Smooth muscle cell (in vitro differentiated cells): ENCODE measurements at regions not wholly inside any gene's neighbourhood (a gene's known extent, or its start where the extent isn't known, plus 50 kb on each side); places are given as distances from the start of the nearest gene placed in this dataset.

Experiments used
- DNase-seq: peaks from one replicate; lab custom pipeline; 2025; ENCODE audit not compliant: unreplicated experiment; lab: John Stamatoyannopoulos, UW
- H2AFZ ChIP-seq: fragments of 200-600 bp; sonication (generic); 2 replicates; pipeline ENCODE4 v1.6.0; 2016; ENCODE audit warnings: antibody characterized with exemption, low read depth, mild to moderate bottlenecking
- H3F3A ChIP-seq: fragments of 200-600 bp; sonication (generic); 2 replicates; pipeline ENCODE4 v1.6.0; 2017; ENCODE audit warnings: antibody characterized with exemption, low read depth
- H3K27ac ChIP-seq: fragments of 200-600 bp; sonication (generic); 2 replicates; pipeline ENCODE4 v1.5.1; 2016; ENCODE audit warnings: low read depth, mild to moderate bottlenecking
- H3K27me3 ChIP-seq: fragments of 200-600 bp; sonication (generic); 2 replicates; pipeline ENCODE4 v1.6.1; 2016; ENCODE audit warnings: low read depth, mild to moderate bottlenecking
- H3K36me3 ChIP-seq: fragments of 200-600 bp; sonication (generic); 2 replicates; pipeline ENCODE4 v1.5.1; 2016; ENCODE audit warnings: low read depth
- H3K4me1 ChIP-seq: fragments of 200-600 bp; sonication (generic); 2 replicates; pipeline ENCODE4 v1.5.1; 2016; ENCODE audit warnings: low read depth
- H3K4me2 ChIP-seq: fragments of 200-600 bp; sonication (generic); 2 replicates; pipeline ENCODE4 v1.6.0; 2016; ENCODE audit warnings: mild to moderate bottlenecking
- H3K4me3 ChIP-seq: fragments of 200-600 bp; sonication (generic); 2 replicates; pipeline ENCODE4 v1.5.1; 2016; ENCODE audit warnings: mild to moderate bottlenecking
- H3K79me2 ChIP-seq: fragments of 200-600 bp; sonication (generic); 2 replicates; pipeline ENCODE4 v1.6.0; 2016; ENCODE audit warnings: low read depth, mild to moderate bottlenecking
- H3K9ac ChIP-seq: fragments of 200-600 bp; sonication (generic); 2 replicates; pipeline ENCODE4 v1.6.0; 2016; ENCODE audit warnings: low read depth
- H3K9me3 ChIP-seq: fragments of 200-600 bp; sonication (generic); replicated peaks from 2 replicates; pipeline ENCODE4 v1.5.1; 2016; ENCODE audit warnings: low read depth
- H4K20me1 ChIP-seq: fragments of 200-600 bp; sonication (generic); 2 replicates; pipeline ENCODE4 v1.6.0; 2016; ENCODE audit warnings: low read depth
- CTCF ChIP-seq: fragments of 200-600 bp; sonication (generic); IDR thresholded peaks from 2 replicates; pipeline ENCODE4 v1.5.1; 2017; ENCODE audit warnings: borderline replicate concordance, mild to moderate bottlenecking, antibody characterized with exemption; ENCODE audit not compliant: insufficient read depth, poor library complexity, severe bottlenecking
- WGBS: methylation state at CpG from one replicate; pipeline ENCODE4 v1.1.7; 2016; ENCODE audit warnings: low lambda C conversion rate; 5-methylcytosine and 5-hydroxymethylcytosine counted together

GRCh38 chr18:43875511-43875910 is 598.2 kb upstream of the SYT4 start:
- H3K9ac ChIP-seq: no peak overlapping the region
- no peaks in the 10 kb centered on the region for H3K36me3 ChIP-seq
- no peak for DNase-seq
- WGBS: 62% methylated on average over 2 of the region's 2 CpGs
- H2AFZ ChIP-seq: peak overlapping the region; percentile 81
- no peak for TF ChIP-seq CTCF
- H3K4me3 ChIP-seq: no peak overlapping the region
- H3F3A ChIP-seq: no peaks in the 10 kb centered on the region
- H3K9me3 ChIP-seq: no peaks in the 10 kb centered on the region
- H3K27ac ChIP-seq: no peak overlapping the region
- H3K79me2 ChIP-seq: no peaks in the 10 kb centered on the region
- no peaks in the 10 kb centered on the region for H3K4me1 ChIP-seq
- H4K20me1 ChIP-seq: no peaks in the 10 kb centered on the region
- no peaks in the 10 kb centered on the region for H3K27me3 ChIP-seq
- H3K4me2 ChIP-seq: peak overlapping the region; percentile 35

- DNase-seq: no peak
- Histone ChIP-seq H3F3A (no peaks in the 10 kb centered on the region), H3K4me3 (no peak overlapping the region), H3K9me3 (no peaks in the 10 kb centered on the region), H2AFZ (no peak overlapping the region), H3K36me3 (no peaks in the 10 kb centered on the region), H3K27me3 (no peaks in the 10 kb centered on the region), H4K20me1 (no peaks in the 10 kb centered on the region), H3K4me2 (no peak overlapping the region), H3K27ac (no peak overlapping the region), H3K9ac (no peak overlapping the region), H3K4me1 (no peaks in the 10 kb centered on the region), H3K79me2 (no peaks in the 10 kb centered on the region)
- TF ChIP-seq CTCF: no peak
- 90% methylated on average over 4 of the region's 4 CpGs for WGBS
Observed at GRCh38 chr18:43876286-43876685, 599.0 kb upstream of the SYT4 start.

- Histone ChIP-seq H3K27ac (no peak overlapping the region), H3K4me2 (no peak overlapping the region), H3K4me1 (no peaks in the 10 kb centered on the region)
Observed at GRCh38 chr18:43876748-43877147, 599.5 kb upstream of the SYT4 start.

More at GRCh38 chr18:43876748-43877147, 599.5 kb upstream of the SYT4 start:
- Histone ChIP-seq H3K9ac (no peak overlapping the region), H3F3A (no peaks in the 10 kb centered on the region), H3K36me3 (no peaks in the 10 kb centered on the region), H2AFZ (no peak overlapping the region), H4K20me1 (no peaks in the 10 kb centered on the region), H3K4me3 (no peak overlapping the region), H3K27me3 (no peaks in the 10 kb centered on the region), H3K9me3 (no peaks in the 10 kb centered on the region), H3K79me2 (no peaks in the 10 kb centered on the region)
- TF ChIP-seq CTCF: no peak
- no peak for DNase-seq
- WGBS: 83% methylated on average over 4 of the region's 4 CpGs
